HEK293 (cell line): ENCODE measurements at regions not wholly inside any gene's neighbourhood (a gene's known extent, or its start where the extent isn't known, plus 50 kb on each side); places are given as distances from the start of the nearest gene placed in this dataset.

Experiments
- CTCF ChIA-PET: fragments of 350-600 bp; formaldehyde crosslinking; extraction: SDS; loops from one replicate; lab custom pipeline; 2021; ENCODE audit warnings: antibody characterized with exemption; lab: Yijun Ruan, JAX
- POLR2A ChIA-PET: fragments of 300-600 bp; formaldehyde crosslinking; extraction: SDS; loops from one replicate; lab custom pipeline; 2020; ENCODE audit warnings: antibody characterized with exemption, inconsistent platforms; lab: Yijun Ruan, JAX
- H3K27ac ChIP-seq: fragments of 200-500 bp; sonication (Bioruptor generic); 2 replicates; pipeline ENCODE4 v1.5.1; 2014; ENCODE audit warnings: low read depth, low read length, control low read depth, inconsistent platforms; ENCODE audit errors: extremely low read depth
- H3K36me3 ChIP-seq, 2 experiments: fragments of 200-500 bp in 1 of 2; sonication (Bioruptor generic) in 1 of 2; 1 replicate in 1 of 2; 2 replicates in 1 of 2; pipeline ENCODE4 v1.5.1; 2014 to 2017; ENCODE audit warnings: inconsistent platforms in 2 of 2, low read length in 2 of 2; ENCODE audit not compliant: control insufficient read depth in 2 of 2, insufficient read depth in 1 of 2
- H3K4me1 ChIP-seq: fragments of 200-500 bp; sonication (Bioruptor generic); 2 replicates; pipeline ENCODE4 v1.5.1; 2014; ENCODE audit warnings: mild to moderate bottlenecking, low read length, inconsistent platforms; ENCODE audit not compliant: control insufficient read depth, insufficient read depth
- H3K4me3 ChIP-seq: 2 replicates; pipeline ENCODE4 v1.5.1; 2011; ENCODE audit warnings: low read depth, mild to moderate bottlenecking, control low read depth, low read length, moderate library complexity
- H3K9me3 ChIP-seq: fragments of 200-500 bp; sonication (Bioruptor generic); 2 replicates; pipeline ENCODE4 v1.5.1; 2014; ENCODE audit warnings: low read depth, low read length, inconsistent platforms; ENCODE audit not compliant: control insufficient read depth, insufficient read depth
- BCL11B ChIP-seq: fragments of 450-650 bp; formaldehyde crosslinking; IDR thresholded peaks from 2 replicates; pipeline ENCODE4 v1.5.1; 2016; ENCODE audit warnings: low read depth, missing biosample characterization, missing genetic modification characterization
- CTCF ChIP-seq: fragments of 450-650 bp; formaldehyde crosslinking; IDR thresholded peaks from 2 replicates; pipeline ENCODE4 v1.5.1; 2016; ENCODE audit warnings: missing biosample characterization, missing genetic modification characterization
- GLI2 ChIP-seq: fragments of 450-650 bp; formaldehyde crosslinking; IDR thresholded peaks from 2 replicates; pipeline ENCODE4; 2017; ENCODE audit warnings: missing biosample characterization, missing genetic modification characterization, low read depth, borderline replicate concordance
- KLF9 ChIP-seq: fragments of 450-650 bp; formaldehyde crosslinking; IDR thresholded peaks from 2 replicates; pipeline ENCODE4 v1.5.1; 2016; ENCODE audit warnings: missing biosample characterization, missing genetic modification characterization, low read depth
- PRDM6 ChIP-seq: fragments of 450-650 bp; formaldehyde crosslinking; IDR thresholded peaks from 2 replicates; pipeline ENCODE4 v1.5.1; 2017; ENCODE audit warnings: missing biosample characterization, missing genetic modification characterization
- REPIN1 ChIP-seq: fragments of 450-650 bp; formaldehyde crosslinking; IDR thresholded peaks from 2 replicates; pipeline ENCODE4 v1.5.1; 2017; ENCODE audit warnings: missing biosample characterization, missing genetic modification characterization, low read depth
- ZEB2 ChIP-seq: fragments of 450-650 bp; formaldehyde crosslinking; IDR thresholded peaks from 2 replicates; pipeline ENCODE4 v1.5.1; 2016; ENCODE audit warnings: missing biosample characterization, missing genetic modification characterization
- ZFHX2 ChIP-seq: fragments of 450-650 bp; formaldehyde crosslinking; conservative IDR thresholded peaks from 2 replicates; pipeline ENCODE4 v1.5.1; 2016; ENCODE audit warnings: missing biosample characterization, missing genetic modification characterization
- ZFP69B ChIP-seq: fragments of 450-650 bp; formaldehyde crosslinking; IDR thresholded peaks from 2 replicates; pipeline ENCODE4 v1.5.1; 2016; ENCODE audit warnings: missing biosample characterization, missing genetic modification characterization
- ZNF10 ChIP-seq: fragments of 450-650 bp; formaldehyde crosslinking; IDR thresholded peaks from 2 replicates; pipeline ENCODE4 v1.5.1; 2017; ENCODE audit warnings: missing biosample characterization, missing genetic modification characterization
- ZNF133 ChIP-seq: fragments of 450-650 bp; formaldehyde crosslinking; IDR thresholded peaks from 2 replicates; pipeline ENCODE4 v1.5.1; 2016; ENCODE audit warnings: missing biosample characterization, missing genetic modification characterization
- ZNF146 ChIP-seq: fragments of 450-650 bp; formaldehyde crosslinking; IDR thresholded peaks from 2 replicates; pipeline ENCODE4 v1.5.1; 2016; ENCODE audit warnings: missing biosample characterization, missing genetic modification characterization
- ZNF19 ChIP-seq: fragments of 450-650 bp; formaldehyde crosslinking; IDR thresholded peaks from 2 replicates; pipeline ENCODE4; 2016; ENCODE audit warnings: missing biosample characterization, missing genetic modification characterization, low read depth
- ZNF2 ChIP-seq: fragments of 450-650 bp; formaldehyde crosslinking; IDR thresholded peaks from 2 replicates; pipeline ENCODE4 v1.5.1; 2016; ENCODE audit warnings: missing biosample characterization, missing genetic modification characterization
- ZNF221 ChIP-seq: fragments of 450-650 bp; formaldehyde crosslinking; IDR thresholded peaks from 2 replicates; pipeline ENCODE4 v1.5.1; 2017; ENCODE audit warnings: missing biosample characterization, missing genetic modification characterization, borderline replicate concordance
- ZNF23 ChIP-seq: fragments of 450-650 bp; formaldehyde crosslinking; IDR thresholded peaks from 2 replicates; pipeline ENCODE4 v1.5.1; 2016; ENCODE audit warnings: missing biosample characterization, missing genetic modification characterization, borderline replicate concordance
- ZNF324 ChIP-seq: fragments of 450-650 bp; formaldehyde crosslinking; IDR thresholded peaks from 2 replicates; pipeline ENCODE4 v1.5.1; 2016; ENCODE audit warnings: missing biosample characterization, missing genetic modification characterization
- ZNF416 ChIP-seq: fragments of 450-650 bp; formaldehyde crosslinking; IDR thresholded peaks from 2 replicates; pipeline ENCODE4 v1.5.1; 2016; ENCODE audit warnings: missing biosample characterization, missing genetic modification characterization
- ZNF48 ChIP-seq: fragments of 450-650 bp; formaldehyde crosslinking; IDR thresholded peaks from 2 replicates; pipeline ENCODE4 v1.5.1; 2016; ENCODE audit warnings: missing biosample characterization, missing genetic modification characterization
- ZNF558 ChIP-seq: fragments of 450-650 bp; formaldehyde crosslinking; IDR thresholded peaks from 2 replicates; pipeline ENCODE4 v1.5.1; 2016; ENCODE audit warnings: missing biosample characterization, missing genetic modification characterization
- ZNF623 ChIP-seq: fragments of 450-650 bp; formaldehyde crosslinking; IDR thresholded peaks from 2 replicates; pipeline ENCODE4 v1.5.1; 2016; ENCODE audit warnings: missing biosample characterization, missing genetic modification characterization
- ZNF707 ChIP-seq: fragments of 450-650 bp; formaldehyde crosslinking; IDR thresholded peaks from 2 replicates; pipeline ENCODE4 v1.5.1; 2016; ENCODE audit warnings: missing biosample characterization, missing genetic modification characterization
- ZNF747 ChIP-seq: fragments of 450-650 bp; formaldehyde crosslinking; IDR thresholded peaks from 2 replicates; pipeline ENCODE4 v1.5.1; 2016; ENCODE audit warnings: missing biosample characterization, missing genetic modification characterization
- ZSCAN4 ChIP-seq: fragments of 450-650 bp; formaldehyde crosslinking; IDR thresholded peaks from 2 replicates; pipeline ENCODE4 v1.5.1; 2017; ENCODE audit warnings: missing biosample characterization, missing genetic modification characterization
- TF ChIP-seq, protein P1 (sequence below): fragments of 450-650 bp; formaldehyde crosslinking; IDR thresholded peaks from 2 replicates; pipeline ENCODE4 v1.5.1; 2016; ENCODE audit warnings: missing biosample characterization, missing genetic modification characterization
- TF ChIP-seq, protein P2 (sequence below): fragments of 450-650 bp; formaldehyde crosslinking; IDR thresholded peaks from 2 replicates; pipeline ENCODE4 v1.5.1; 2016; ENCODE audit warnings: missing biosample characterization, missing genetic modification characterization

- TF ChIP-seq, protein P1, sequence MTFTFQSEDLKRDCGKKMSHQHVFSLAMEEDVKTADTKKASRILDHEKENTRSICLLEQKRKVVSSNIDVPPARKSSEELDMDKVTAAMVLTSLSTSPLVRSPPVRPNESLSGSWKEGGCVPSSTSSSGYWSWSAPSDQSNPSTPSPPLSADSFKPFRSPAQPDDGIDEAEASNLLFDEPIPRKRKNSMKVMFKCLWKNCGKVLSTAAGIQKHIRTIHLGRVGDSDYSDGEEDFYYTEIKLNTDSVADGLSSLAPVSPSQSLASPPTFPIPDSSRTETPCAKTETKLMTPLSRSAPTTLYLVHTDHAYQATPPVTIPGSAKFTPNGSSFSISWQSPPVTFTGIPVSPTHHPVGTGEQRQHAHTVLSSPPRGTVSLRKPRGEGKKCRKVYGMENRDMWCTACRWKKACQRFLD, result no peak
- TF ChIP-seq ZNF48 (no peak), BCL11B (tag by site-specific recombination) (no peak), ZNF10 (tag by site-specific recombination) (no peak), ZEB2 (tag by site-specific recombination) (no peak), ZNF23 (no peak), ZNF324 (tag by site-specific recombination) (no peak), ZFP69B (tag by site-specific recombination) (no peak), ZFHX2 (no peak), ZNF707 (tag by site-specific recombination) (no peak), PRDM6 (no peak), ZSCAN4 (tag by site-specific recombination) (no peak)
- TF ChIP-seq, all 188 proteins: peak for 0
These were observed 54.9 kb upstream of the CASZ1 start (continued) for GRCh38 chr1:10851024-10852013.

DNA sequence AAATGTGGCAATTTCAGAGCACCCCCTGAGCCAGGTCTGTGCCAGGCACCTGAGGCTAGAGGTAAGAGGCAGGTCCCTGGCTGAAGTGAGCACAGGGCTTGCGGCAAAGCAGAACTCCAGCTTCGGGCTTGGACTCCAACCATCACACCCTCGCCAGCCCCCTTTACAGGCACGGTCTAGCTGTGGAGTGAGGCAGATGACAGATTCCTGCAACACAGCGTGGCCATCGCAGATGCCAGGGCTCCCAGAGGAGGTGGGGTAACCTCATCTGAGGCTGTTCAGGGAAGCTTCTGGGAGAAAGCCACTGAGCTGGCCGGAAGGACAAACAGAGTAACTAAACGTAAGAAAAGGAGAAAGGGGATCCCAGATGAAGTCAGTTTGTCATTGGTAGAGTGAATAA is 55.6 kb upstream of the CASZ1 start:
- CTCF ChIA-PET, result no interaction called here
- POLR2A ChIA-PET, result no interaction called here
- no peaks in the 10 kb centered on the region for H3K36me3 ChIP-seq
- H3K9me3 ChIP-seq, result no peaks in the 10 kb centered on the region
- no peak overlapping the region for H3K27ac ChIP-seq
- TF ChIP-seq KLF9 (tag by site-specific recombination) (no peak), ZNF133 (tag by site-specific recombination) (no peak), CTCF (tag by site-specific recombination) (no peak), ZNF19 (no peak), ZNF558 (tag by site-specific recombination) (no peak), ZNF416 (no peak), ZNF146 (tag by site-specific recombination) (no peak), ZNF623 (tag by site-specific recombination) (no peak), ZNF2 (tag by site-specific recombination) (no peak), ZNF221 (tag by site-specific recombination) (no peak), GLI2 (tag by site-specific recombination) (no peak), REPIN1 (no peak), ZNF707 (tag by site-specific recombination) (no peak), ZNF747 (tag by site-specific recombination) (no peak)
- TF ChIP-seq, protein P1, result no peak
- TF ChIP-seq, protein P2, sequence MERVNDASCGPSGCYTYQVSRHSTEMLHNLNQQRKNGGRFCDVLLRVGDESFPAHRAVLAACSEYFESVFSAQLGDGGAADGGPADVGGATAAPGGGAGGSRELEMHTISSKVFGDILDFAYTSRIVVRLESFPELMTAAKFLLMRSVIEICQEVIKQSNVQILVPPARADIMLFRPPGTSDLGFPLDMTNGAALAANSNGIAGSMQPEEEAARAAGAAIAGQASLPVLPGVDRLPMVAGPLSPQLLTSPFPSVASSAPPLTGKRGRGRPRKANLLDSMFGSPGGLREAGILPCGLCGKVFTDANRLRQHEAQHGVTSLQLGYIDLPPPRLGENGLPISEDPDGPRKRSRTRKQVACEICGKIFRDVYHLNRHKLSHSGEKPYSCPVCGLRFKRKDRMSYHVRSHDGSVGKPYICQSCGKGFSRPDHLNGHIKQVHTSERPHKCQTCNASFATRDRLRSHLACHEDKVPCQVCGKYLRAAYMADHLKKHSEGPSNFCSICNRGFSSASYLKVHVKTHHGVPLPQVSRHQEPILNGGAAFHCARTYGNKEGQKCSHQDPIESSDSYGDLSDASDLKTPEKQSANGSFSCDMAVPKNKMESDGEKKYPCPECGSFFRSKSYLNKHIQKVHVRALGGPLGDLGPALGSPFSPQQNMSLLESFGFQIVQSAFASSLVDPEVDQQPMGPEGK (tag by site-specific recombination), result no peak
- no peaks in the 10 kb centered on the region for H3K4me1 ChIP-seq
- no peak overlapping the region for H3K4me3 ChIP-seq
